Endothelial cell of umbilical vein (primary cell): ENCODE measurements at regions not wholly inside any gene's neighbourhood (a gene's known extent, or its start where the extent isn't known, plus 50 kb on each side); places are given as distances from the start of the nearest gene placed in this dataset.

Source experiments
- BruUV-seq: library from RNA; stranded (reverse); fragments of 400-500 nt; replicated peaks from 2 replicates; lab custom pipeline; 2021; lab: Mats Ljungman, UMichigan
- CTCF ChIA-PET: fragments of 300-600, 350-600 bp; sonication (Branson Sonifier 250); formaldehyde crosslinking; loops from one replicate; lab custom pipeline; 2021; ENCODE audit warnings: antibody characterized with exemption, inconsistent platforms; lab: Charles Lee
- POLR2A ChIA-PET: fragments of 300-600, 350-600 bp; sonication (Branson Sonifier 250); formaldehyde crosslinking; loops from one replicate; lab custom pipeline; 2021; ENCODE audit warnings: antibody characterized with exemption, inconsistent platforms; lab: Charles Lee
- DNase-seq: peaks from one replicate; pipeline ENCODE4 v3.0.0-alpha.2; 2011; ENCODE audit warnings: low read depth, low spot score
- FAIRE-seq: peaks from 2 replicates; lab custom pipeline; 2011; peaks lifted over from hg19 to GRCh38; lab: Jason Lieb, UNC
- H2AFZ ChIP-seq: 2 replicates; pipeline ENCODE4 v1.6.0; 2012; ENCODE audit warnings: low read depth, low read length, control low read depth, inconsistent platforms
- H3K27ac ChIP-seq: 2 replicates; pipeline ENCODE4 v1.5.1; 2011; ENCODE audit warnings: low read depth, mild to moderate bottlenecking, control low read depth, low read length, moderate library complexity; ENCODE audit not compliant: insufficient read depth
- H3K27me3 ChIP-seq, 2 experiments: 2 replicates each; pipeline versions ENCODE4 v1.6.0 to v1.6.1; 2011; ENCODE audit warnings: low read length in 2 of 2, mixed read lengths in 1 of 2; ENCODE audit not compliant: control insufficient read depth in 2 of 2, insufficient read depth in 2 of 2
- H3K36me3 ChIP-seq, 2 experiments: 2 replicates in 1 of 2; 3 replicates in 1 of 2; pipeline ENCODE4 v1.5.1; 2011; ENCODE audit warnings: low read length in 2 of 2, mild to moderate bottlenecking in 1 of 2, moderate library complexity in 1 of 2; ENCODE audit not compliant: control insufficient read depth in 2 of 2, insufficient read depth in 2 of 2; ENCODE audit errors: extremely low read depth in 1 of 2
- H3K4me1 ChIP-seq: 3 replicates; pipeline ENCODE4 v1.5.1; 2011; ENCODE audit warnings: mild to moderate bottlenecking, low read length; ENCODE audit not compliant: control insufficient read depth, insufficient read depth; ENCODE audit errors: extremely low read depth
- H3K4me2 ChIP-seq: 2 replicates; pipeline ENCODE4 v1.6.1; 2011; ENCODE audit warnings: low read length, control low read depth, mixed read lengths; ENCODE audit not compliant: insufficient read depth
- H3K4me3 ChIP-seq, 3 experiments: fragments of 200-600 bp in 1 of 3; sonication (generic), shearing (Covaris generic) in 1 of 3; replicated peaks in 1 of 3; 2 replicates each; pipeline ENCODE4 v1.5.1; 2011 to 2016; ENCODE audit warnings: control low read depth in 3 of 3, low read length in 3 of 3, mild to moderate bottlenecking in 2 of 3, inconsistent platforms in 1 of 3, low read depth in 1 of 3, moderate library complexity in 1 of 3; ENCODE audit not compliant: insufficient read depth in 1 of 3
- H3K79me2 ChIP-seq: 2 replicates; pipeline ENCODE4 v1.6.0; 2012; ENCODE audit warnings: low read length, inconsistent platforms; ENCODE audit not compliant: control insufficient read depth, insufficient read depth
- H3K9ac ChIP-seq: replicated peaks from 2 replicates; pipeline ENCODE3; 2011; ENCODE audit warnings: low read length, control low read depth; ENCODE audit not compliant: insufficient read depth; ENCODE audit errors: extremely low read depth
- H3K9me1 ChIP-seq: replicated peaks from 3 replicates; pipeline ENCODE4 v1.6.0; 2011; ENCODE audit warnings: mild to moderate bottlenecking, low read length; ENCODE audit not compliant: control insufficient read depth, insufficient read depth; ENCODE audit errors: extremely low read depth
- H3K9me3 ChIP-seq: replicated peaks from 2 replicates; pipeline ENCODE4 v1.5.1; 2012; ENCODE audit warnings: low read length, inconsistent platforms; ENCODE audit not compliant: control insufficient read depth, insufficient read depth
- H4K20me1 ChIP-seq: replicated peaks from 2 replicates; pipeline ENCODE3; 2011; ENCODE audit warnings: mild to moderate bottlenecking, low read length; ENCODE audit not compliant: control insufficient read depth, insufficient read depth; ENCODE audit errors: extremely low read depth
- EZH2 ChIP-seq: IDR thresholded peaks from 2 replicates; pipeline ENCODE4 v1.6.1; 2012; ENCODE audit warnings: borderline replicate concordance, low read depth, mild to moderate bottlenecking, moderate library complexity, low read length, inconsistent platforms; ENCODE audit not compliant: severe bottlenecking
- FOS ChIP-seq: IDR thresholded peaks from 2 replicates; pipeline ENCODE4 v1.6.1; 2011; ENCODE audit warnings: mild to moderate bottlenecking, low read length, moderate library complexity, borderline replicate concordance; ENCODE audit not compliant: insufficient read depth
- JUN ChIP-seq: IDR thresholded peaks from 2 replicates; pipeline ENCODE4 v1.6.1; 2011; ENCODE audit warnings: borderline replicate concordance, low read depth; ENCODE audit not compliant: insufficient read length, insufficient read depth
- MAX ChIP-seq: IDR thresholded peaks from 2 replicates; pipeline ENCODE4 v1.6.1; 2011; ENCODE audit not compliant: insufficient read depth, insufficient read length
- MYC ChIP-seq: IDR thresholded peaks from one replicate; pipeline ENCODE4 v1.6.1; 2011; ENCODE audit warnings: mild to moderate bottlenecking, low read depth, low read length
- POLR2A ChIP-seq: IDR thresholded peaks from 2 replicates; pipeline ENCODE4 v1.6.1; 2012; ENCODE audit warnings: low read depth, mild to moderate bottlenecking, control low read depth, low read length
- POLR2AphosphoS5 ChIP-seq: IDR thresholded peaks from 2 replicates; pipeline ENCODE4 v1.6.1; 2012; ENCODE audit warnings: low read depth, mild to moderate bottlenecking, control low read depth, low read length, moderate library complexity; ENCODE audit not compliant: insufficient read depth
- dilution Hi-C: fragments of 300-500 bp; cut with MboI; formaldehyde crosslinking; loops from one replicate; pipeline ENCODE4 v1.15.0; 2019; ENCODE audit warnings: low sequenced_read_pairs; ENCODE audit not compliant: extremely low pct_ligation_motif_present
- intact Hi-C: fragments of 100-400 bp; cut with micrococcal nuclease; formaldehyde crosslinking; loops from one replicate; pipeline ENCODE4 v1.10.0; 2022
- TF ChIP-seq, protein P1 (sequence below), 2 donors: IDR thresholded peaks; 1 replicate in 1 of 2; 2 replicates in 1 of 2; pipeline ENCODE4 v1.5.1; 2011; ENCODE audit warnings: low read length in 2 of 2, mild to moderate bottlenecking in 2 of 2, moderate library complexity in 2 of 2, control low read depth in 1 of 2, inconsistent platforms in 1 of 2, low read depth in 1 of 2; ENCODE audit not compliant: insufficient read depth in 1 of 2; ENCODE audit errors: extremely low read depth in 1 of 2

DNA sequence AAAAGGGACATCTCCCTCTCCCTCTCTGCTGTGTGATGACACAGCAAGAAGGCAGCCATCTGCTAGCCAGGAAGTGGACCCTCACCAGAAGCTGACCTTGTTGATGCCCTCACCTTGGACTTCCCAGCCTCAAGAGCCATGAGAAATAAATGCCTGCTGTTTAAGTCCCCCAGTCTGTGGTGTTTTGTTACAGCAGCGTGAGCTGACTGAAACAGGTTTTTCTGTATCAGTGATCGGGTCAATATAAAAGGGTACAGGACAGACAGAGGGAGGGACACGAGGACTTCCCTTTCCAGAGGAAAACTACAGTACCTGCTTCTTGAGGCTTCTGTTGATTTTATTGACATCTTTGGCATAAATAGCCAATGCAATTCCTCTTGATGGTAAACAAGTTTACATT is 510.3 kb upstream of the CHAC2 start:
- no peaks in the 10 kb centered on the region for H4K20me1 ChIP-seq
- POLR2A ChIA-PET, result no interaction called here
- dilution Hi-C loops (no loop called here), intact Hi-C loops (no loop called here)
- BruUV-seq, result no TSS peak
- no peaks in the 10 kb centered on the region for H3K4me1 ChIP-seq
- no peak overlapping the region for H2AFZ ChIP-seq
- H3K9me1 ChIP-seq, result no peaks in the 10 kb centered on the region
- no peaks in the 10 kb centered on the region for H3K9me3 ChIP-seq
- H3K27me3 ChIP-seq, result no peaks in the 10 kb centered on the region
- no peaks in the 10 kb centered on the region for H3K36me3 ChIP-seq
- no peak overlapping the region for H3K27ac ChIP-seq
- H3K4me3 ChIP-seq, result no peak overlapping the region
- DNase-seq (no peak), FAIRE-seq (no peak)
- CTCF ChIA-PET, result no interaction called here
- no peaks in the 10 kb centered on the region for H3K79me2 ChIP-seq
- no peak overlapping the region for H3K4me2 ChIP-seq
- H3K9ac ChIP-seq, result no peak overlapping the region
- no peak for TF ChIP-seq EZH2
- no peak for TF ChIP-seq POLR2A
- TF ChIP-seq, protein P1, sequence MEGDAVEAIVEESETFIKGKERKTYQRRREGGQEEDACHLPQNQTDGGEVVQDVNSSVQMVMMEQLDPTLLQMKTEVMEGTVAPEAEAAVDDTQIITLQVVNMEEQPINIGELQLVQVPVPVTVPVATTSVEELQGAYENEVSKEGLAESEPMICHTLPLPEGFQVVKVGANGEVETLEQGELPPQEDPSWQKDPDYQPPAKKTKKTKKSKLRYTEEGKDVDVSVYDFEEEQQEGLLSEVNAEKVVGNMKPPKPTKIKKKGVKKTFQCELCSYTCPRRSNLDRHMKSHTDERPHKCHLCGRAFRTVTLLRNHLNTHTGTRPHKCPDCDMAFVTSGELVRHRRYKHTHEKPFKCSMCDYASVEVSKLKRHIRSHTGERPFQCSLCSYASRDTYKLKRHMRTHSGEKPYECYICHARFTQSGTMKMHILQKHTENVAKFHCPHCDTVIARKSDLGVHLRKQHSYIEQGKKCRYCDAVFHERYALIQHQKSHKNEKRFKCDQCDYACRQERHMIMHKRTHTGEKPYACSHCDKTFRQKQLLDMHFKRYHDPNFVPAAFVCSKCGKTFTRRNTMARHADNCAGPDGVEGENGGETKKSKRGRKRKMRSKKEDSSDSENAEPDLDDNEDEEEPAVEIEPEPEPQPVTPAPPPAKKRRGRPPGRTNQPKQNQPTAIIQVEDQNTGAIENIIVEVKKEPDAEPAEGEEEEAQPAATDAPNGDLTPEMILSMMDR (IDR thresholded peaks at IDR 0.05; ENCODE audit: extremely low read depth in 1 of 2, insufficient read depth in 1 of 2, low read depth in 1 of 2, low read length in 2 of 2), result no peak
- no peak for TF ChIP-seq POLR2AphosphoS5
- TF ChIP-seq MAX, result no peak
- no peak for TF ChIP-seq MYC
- no peak for TF ChIP-seq JUN

DNA sequence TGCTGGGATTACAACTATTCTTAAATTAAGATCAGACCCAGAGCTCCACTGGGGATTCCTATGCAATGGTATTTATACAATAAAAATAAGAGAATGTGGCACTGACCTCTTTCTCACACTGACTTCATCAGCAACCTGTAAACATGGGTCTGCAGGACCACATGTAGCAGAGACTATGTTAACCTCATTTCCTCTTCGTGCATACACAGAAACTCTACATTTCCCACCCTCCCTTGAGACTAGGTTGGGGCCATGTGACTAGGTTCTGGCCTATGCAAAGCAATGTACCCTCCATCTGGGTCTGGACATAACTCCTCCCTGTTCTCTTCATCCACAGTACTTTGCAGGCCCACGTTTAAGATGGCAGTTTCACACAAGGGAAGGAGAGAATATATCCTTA is 514.4 kb upstream of the CHAC2 start:
- H3K9ac ChIP-seq, result no peak overlapping the region
- TF ChIP-seq POLR2AphosphoS5 (no peak), FOS (no peak), JUN (no peak), EZH2 (no peak), MYC (no peak)
- TF ChIP-seq, protein P1 (IDR thresholded peaks at IDR 0.05; ENCODE audit: extremely low read depth in 1 of 2, insufficient read depth in 1 of 2, low read depth in 1 of 2, low read length in 2 of 2), result no peak
- H3K9me3 ChIP-seq, result no peaks in the 10 kb centered on the region
- H3K4me1 ChIP-seq, result no peaks in the 10 kb centered on the region
- H3K36me3 ChIP-seq, result no peaks in the 10 kb centered on the region
- H3K79me2 ChIP-seq, result no peaks in the 10 kb centered on the region
- DNase-seq, result no peak
- dilution Hi-C loops (no loop called here), intact Hi-C loops (no loop called here)
- H3K4me2 ChIP-seq, result no peak overlapping the region
- H2AFZ ChIP-seq, result no peak overlapping the region
- no peaks in the 10 kb centered on the region for H3K27me3 ChIP-seq
- no peak overlapping the region for H3K4me3 ChIP-seq
- H3K27ac ChIP-seq, result no peak overlapping the region
- ChIA-PET POLR2A (no interaction called here), CTCF (no interaction called here)
- H4K20me1 ChIP-seq, result no peaks in the 10 kb centered on the region
- H3K9me1 ChIP-seq, result no peaks in the 10 kb centered on the region
- FAIRE-seq, result no peak
- no TSS peak for BruUV-seq
